OCI-LY3 (cell line): ENCODE measurements at regions not wholly inside any gene's neighbourhood (a gene's known extent, or its start where the extent isn't known, plus 50 kb on each side); places are given as distances from the start of the nearest gene placed in this dataset.

Source experiments
- H2AFZ ChIP-seq: fragments of 200-600, 300-600 bp; shearing (Covaris generic); 2 replicates; pipeline ENCODE4 v1.6.0; 2014; ENCODE audit warnings: antibody characterized with exemption, low read depth, low read length
- H3K27ac ChIP-seq: fragments of 200-600, 300-600 bp; sonication (generic); 2 replicates; pipeline ENCODE4 v1.5.1; 2014; ENCODE audit warnings: mild to moderate bottlenecking, low read length, moderate library complexity, mixed read lengths
- H3K27me3 ChIP-seq: fragments of 200-600, 300-600 bp; sonication (generic); 2 replicates; pipeline ENCODE4 v1.6.1; 2014; ENCODE audit warnings: low read depth, low read length, mixed read lengths
- H3K36me3 ChIP-seq: fragments of 200-600, 300-600 bp; sonication (generic); replicated peaks from 2 replicates; pipeline ENCODE3; 2014; ENCODE audit warnings: low read depth, low read length, mixed read lengths
- H3K4me1 ChIP-seq: fragments of 300-600, 200-600 bp; sonication (generic); 2 replicates; pipeline ENCODE4 v1.6.1; 2014; ENCODE audit warnings: low read length, mixed read lengths
- H3K4me2 ChIP-seq: fragments of 200-600, 300-600 bp; sonication (generic); 2 replicates; pipeline ENCODE4 v1.6.1; 2014; ENCODE audit warnings: low read length, mixed read lengths
- H3K4me3 ChIP-seq: fragments of 300-600, 200-600 bp; sonication (generic); 2 replicates; pipeline ENCODE4 v1.5.1; 2014; ENCODE audit warnings: antibody characterized with exemption, mild to moderate bottlenecking, low read length, moderate library complexity
- H3K79me2 ChIP-seq: fragments of 300-600, 200-600 bp; shearing (Covaris generic); 2 replicates; pipeline ENCODE4 v1.6.1; 2014; ENCODE audit warnings: mild to moderate bottlenecking, low read length, mixed read lengths
- H3K9ac ChIP-seq: fragments of 300-600, 200-600 bp; shearing (Covaris generic); 2 replicates; pipeline ENCODE4 v1.6.0; 2014; ENCODE audit warnings: mild to moderate bottlenecking, low read length, moderate library complexity
- H3K9me3 ChIP-seq: fragments of 200-600, 300-600 bp; shearing (Covaris generic); 2 replicates; pipeline ENCODE4 v1.6.1; 2014; ENCODE audit warnings: low read length, mixed read lengths; ENCODE audit not compliant: insufficient read depth
- H4K20me1 ChIP-seq: fragments of 200-600, 300-600 bp; sonication (generic); 2 replicates; pipeline ENCODE4 v1.6.1; 2016; ENCODE audit warnings: low read length, mixed read lengths; ENCODE audit not compliant: insufficient read depth
- EZH2phosphoT487 ChIP-seq: fragments of 200-600 bp; shearing (Covaris generic); IDR thresholded peaks from 2 replicates; pipeline ENCODE4 v1.6.1; 2018; ENCODE audit warnings: antibody characterized with exemption, mixed run types, low read depth
- TF ChIP-seq, protein P1 (sequence below): fragments of 200-600, 300-600 bp; sonication (generic); IDR thresholded peaks from 2 replicates; pipeline ENCODE4 v1.5.1; 2014; ENCODE audit warnings: antibody characterized with exemption, low read length, low read depth

DNA sequence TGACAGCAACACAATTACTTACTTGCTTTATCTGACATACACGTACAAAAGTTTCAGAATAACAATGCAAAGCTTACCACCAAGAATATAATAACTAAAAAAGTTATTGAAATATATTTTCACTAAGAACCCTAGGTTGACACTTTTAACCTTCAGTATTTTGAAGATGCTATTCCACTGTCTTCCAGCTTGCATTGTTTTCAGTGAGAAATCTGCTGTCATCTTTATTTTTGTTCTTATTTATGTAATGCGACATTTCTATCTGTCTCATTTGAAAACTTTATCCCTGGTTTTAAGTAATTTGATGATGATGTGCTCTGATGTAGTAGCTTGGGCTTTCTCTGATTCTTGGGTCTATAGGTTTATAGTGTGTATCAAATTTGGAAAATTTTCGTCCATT is 165.0 kb upstream of the SMIM21 start:
- H3K27me3 ChIP-seq: no peaks in the 10 kb centered on the region
- H3K4me1 ChIP-seq: no peaks in the 10 kb centered on the region
- peaks cover 25% of the 10 kb centered on the region; the same call in 1 of the 2 replicates for H3K9me3 ChIP-seq
- no peaks in the 10 kb centered on the region for H3K79me2 ChIP-seq
- no peak overlapping the region for H3K4me3 ChIP-seq
- no peak overlapping the region for H3K27ac ChIP-seq
- H3K4me2 ChIP-seq: no peak overlapping the region
- no peaks in the 10 kb centered on the region for H4K20me1 ChIP-seq
- no peak overlapping the region for H3K9ac ChIP-seq
- H2AFZ ChIP-seq: no peak overlapping the region
- TF ChIP-seq EZH2phosphoT487: no peak
- TF ChIP-seq, protein P1, sequence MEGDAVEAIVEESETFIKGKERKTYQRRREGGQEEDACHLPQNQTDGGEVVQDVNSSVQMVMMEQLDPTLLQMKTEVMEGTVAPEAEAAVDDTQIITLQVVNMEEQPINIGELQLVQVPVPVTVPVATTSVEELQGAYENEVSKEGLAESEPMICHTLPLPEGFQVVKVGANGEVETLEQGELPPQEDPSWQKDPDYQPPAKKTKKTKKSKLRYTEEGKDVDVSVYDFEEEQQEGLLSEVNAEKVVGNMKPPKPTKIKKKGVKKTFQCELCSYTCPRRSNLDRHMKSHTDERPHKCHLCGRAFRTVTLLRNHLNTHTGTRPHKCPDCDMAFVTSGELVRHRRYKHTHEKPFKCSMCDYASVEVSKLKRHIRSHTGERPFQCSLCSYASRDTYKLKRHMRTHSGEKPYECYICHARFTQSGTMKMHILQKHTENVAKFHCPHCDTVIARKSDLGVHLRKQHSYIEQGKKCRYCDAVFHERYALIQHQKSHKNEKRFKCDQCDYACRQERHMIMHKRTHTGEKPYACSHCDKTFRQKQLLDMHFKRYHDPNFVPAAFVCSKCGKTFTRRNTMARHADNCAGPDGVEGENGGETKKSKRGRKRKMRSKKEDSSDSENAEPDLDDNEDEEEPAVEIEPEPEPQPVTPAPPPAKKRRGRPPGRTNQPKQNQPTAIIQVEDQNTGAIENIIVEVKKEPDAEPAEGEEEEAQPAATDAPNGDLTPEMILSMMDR: no peak
- H3K36me3 ChIP-seq: no peaks in the 10 kb centered on the region

DNA sequence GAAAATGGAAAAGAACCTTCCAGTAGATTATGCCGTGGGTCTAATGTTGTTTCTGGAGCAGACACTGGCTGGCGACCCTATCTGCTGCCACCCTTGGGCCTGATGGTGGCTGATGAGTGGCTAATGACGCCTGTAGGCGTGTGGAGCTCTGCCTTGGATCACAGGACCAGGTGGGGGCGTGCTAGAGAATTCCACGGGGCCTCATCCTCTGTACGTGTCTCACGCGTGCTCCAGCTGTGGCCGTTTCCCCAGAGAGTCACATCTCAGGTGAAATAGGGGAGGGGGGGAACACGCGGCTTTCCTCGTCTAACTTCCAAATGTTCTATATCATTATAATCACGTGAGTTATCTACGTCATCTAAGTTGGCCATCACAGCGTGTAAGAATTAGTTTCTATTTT is 160.9 kb upstream of the SMIM21 start:
- Histone ChIP-seq H3K27ac (no peak overlapping the region), H4K20me1 (no peaks in the 10 kb centered on the region), H3K36me3 (no peaks in the 10 kb centered on the region), H3K9me3 (peaks cover 20% of the 10 kb centered on the region; the same call in 1 of the 2 replicates), H3K4me3 (no peak overlapping the region), H3K9ac (no peak overlapping the region), H2AFZ (no peak overlapping the region), H3K4me1 (no peaks in the 10 kb centered on the region), H3K79me2 (no peaks in the 10 kb centered on the region), H3K27me3 (peaks cover 6% of the 10 kb centered on the region; the same call in 1 of the 2 replicates), H3K4me2 (no peak overlapping the region)
- TF ChIP-seq EZH2phosphoT487: no peak
- TF ChIP-seq, protein P1: no peak

DNA sequence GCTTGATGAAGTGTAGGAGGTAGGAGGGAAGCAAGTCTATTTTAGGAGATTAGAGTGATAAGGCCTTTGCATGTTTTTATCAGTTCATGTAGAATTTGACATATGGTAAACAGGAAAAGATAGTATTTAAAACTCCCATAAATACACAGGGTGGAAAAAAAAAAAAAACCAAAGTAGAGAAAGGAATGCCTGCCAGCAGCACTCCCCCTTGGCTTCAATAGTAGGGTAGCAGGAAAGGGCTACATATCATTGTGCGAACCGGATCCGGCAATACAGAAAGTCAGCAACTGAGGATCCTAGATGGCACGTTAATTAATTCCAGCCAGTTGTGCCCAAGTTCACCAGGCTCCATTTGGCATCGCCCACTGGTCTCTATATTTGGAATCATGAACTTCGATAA is 159.6 kb upstream of the SMIM21 start:
- Histone ChIP-seq H3K4me1 (no peaks in the 10 kb centered on the region), H3K27ac (no peak overlapping the region), H3K79me2 (no peaks in the 10 kb centered on the region), H3K9ac (no peak overlapping the region), H3K4me3 (no peak overlapping the region), H2AFZ (no peak overlapping the region), H3K9me3 (peaks cover 7% of the 10 kb centered on the region; the same call in 1 of the 2 replicates), H4K20me1 (no peaks in the 10 kb centered on the region), H3K36me3 (no peaks in the 10 kb centered on the region), H3K27me3 (peaks cover 14% of the 10 kb centered on the region; the same call in 1 of the 2 replicates), H3K4me2 (no peak overlapping the region)
- no peak for TF ChIP-seq EZH2phosphoT487
- TF ChIP-seq, protein P1: no peak

DNA sequence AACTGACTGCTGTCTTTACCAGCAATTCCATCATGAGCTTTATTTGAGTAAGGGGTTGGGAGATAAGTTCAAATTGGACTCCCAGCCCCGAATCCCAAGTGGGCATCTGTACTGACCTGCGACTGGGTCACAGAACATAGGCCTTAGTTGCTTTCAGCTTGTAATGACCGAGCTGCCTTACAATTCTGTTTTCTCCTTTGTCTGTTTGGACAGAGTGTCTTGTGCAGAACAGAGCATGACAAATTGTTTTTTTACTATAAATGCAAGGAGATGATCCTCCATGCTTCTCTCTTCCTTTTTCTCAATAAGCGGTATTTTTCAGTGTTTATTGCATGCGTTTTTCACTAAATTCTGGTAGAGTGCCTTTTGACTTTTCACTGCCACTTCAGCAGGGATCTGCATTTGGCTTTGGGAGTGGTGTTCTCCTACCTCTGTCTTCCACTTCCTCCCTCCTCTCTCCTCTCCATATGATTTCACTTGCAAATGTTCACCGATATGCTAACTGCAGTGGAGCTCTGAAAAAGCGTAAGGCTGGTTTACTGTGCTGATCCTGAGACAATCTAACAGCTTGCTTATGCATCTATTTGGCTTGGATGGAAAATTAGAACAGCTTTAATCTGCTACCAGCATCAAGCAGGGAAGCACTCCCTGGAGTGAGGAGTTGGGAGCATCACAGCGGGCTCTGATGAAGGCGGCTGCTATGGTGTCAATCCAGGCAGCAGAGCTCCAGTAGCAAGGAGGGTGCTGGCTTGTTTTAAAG is 158.8 kb upstream of the SMIM21 start:
- Histone ChIP-seq H3K36me3 (no peaks in the 10 kb centered on the region), H3K27ac (no peak overlapping the region), H3K4me1 (no peaks in the 10 kb centered on the region), H3K4me2 (no peak overlapping the region), H4K20me1 (no peaks in the 10 kb centered on the region), H3K79me2 (no peaks in the 10 kb centered on the region), H3K9ac (no peak overlapping the region), H2AFZ (no peak overlapping the region), H3K27me3 (peaks cover 17% of the 10 kb centered on the region; the same call in 1 of the 2 replicates), H3K9me3 (no peaks in the 10 kb centered on the region), H3K4me3 (no peak overlapping the region)
- no peak for TF ChIP-seq EZH2phosphoT487
- TF ChIP-seq, protein P1: no peak
